Kidney (tissue), 13 donors: ENCODE measurements at regions not wholly inside any gene's neighbourhood (a gene's known extent, or its start where the extent isn't known, plus 50 kb on each side); places are given as distances from the start of the nearest gene placed in this dataset.

Source experiments
- DNase-seq, 5 donors: peaks; one replicate each; pipeline ENCODE4 v3.0.0-alpha.2; 2013 to 2020
- FAIRE-seq: peaks from 2 replicates; lab custom pipeline; 2012; peaks lifted over from hg19 to GRCh38; lab: Jason Lieb, UNC
- H3K27ac ChIP-seq, 2 donors: one replicate each; pipeline ENCODE4 v1.7.0; 2013; ENCODE audit warnings: low read depth in 2 of 2, low read length in 2 of 2, inconsistent platforms in 1 of 2
- H3K27me3 ChIP-seq: one replicate; pipeline ENCODE4 v1.7.1; 2013; ENCODE audit warnings: low read length, inconsistent platforms; ENCODE audit not compliant: control insufficient read depth, insufficient read depth
- H3K36me3 ChIP-seq, 3 donors: one replicate each; pipeline versions ENCODE4 v1.7.0 to v1.7.1; 2013; ENCODE audit warnings: low read length in 3 of 3, control low read depth in 1 of 3, inconsistent platforms in 1 of 3; ENCODE audit not compliant: insufficient read depth in 3 of 3, control insufficient read depth in 2 of 3
- H3K4me1 ChIP-seq, 3 donors: one replicate each; pipeline versions ENCODE4 v1.7.0 to v1.7.1; 2013; ENCODE audit warnings: low read length in 3 of 3, inconsistent platforms in 1 of 3, low read depth in 1 of 3; ENCODE audit not compliant: control insufficient read depth in 2 of 3, insufficient read depth in 2 of 3
- H3K4me3 ChIP-seq, 3 donors: one replicate each; pipeline versions ENCODE4 v1.7.0 to v1.8.1; 2013; ENCODE audit warnings: low read length in 3 of 3, control low read depth in 1 of 3, inconsistent platforms in 1 of 3
- H3K9ac ChIP-seq, 3 donors: one replicate each; pipeline versions ENCODE4 v1.7.0 to v1.7.1; 2013; ENCODE audit warnings: low read length in 3 of 3, control low read depth in 1 of 3, inconsistent platforms in 1 of 3
- H3K9me3 ChIP-seq, 3 donors: one replicate each; pipeline versions ENCODE4 v1.7.0 to v1.7.1; 2013; ENCODE audit warnings: low read length in 3 of 3, control low read depth in 1 of 3, inconsistent platforms in 1 of 3; ENCODE audit not compliant: control insufficient read depth in 2 of 3, insufficient read depth in 1 of 3
- CTCF ChIP-seq: IDR thresholded peaks from 3 replicates; pipeline ENCODE4 v1.5.1; 2012; ENCODE audit warnings: mild to moderate bottlenecking, moderate library complexity, borderline replicate concordance; ENCODE audit not compliant: insufficient read depth; ENCODE audit errors: extremely low read depth
- intact Hi-C: fragments of 100-400 bp; cut with DNase I; formaldehyde crosslinking; loops from one replicate; pipeline ENCODE4 v1.11.1; 2022
- donor health status: control.
- donor health status: control.
- donor health status: control.
- donor health status: control.
- donor health status: control.
- donor health status: DM: yes; HTN: yes; CAD: no.
- donor health status: Normal renal cell carcinoma (clear cell type).

- FAIRE-seq, result no peak
- Histone ChIP-seq H3K27ac (no peak overlapping the region), H3K27me3 (no peaks in the 10 kb centered on the region), H3K9ac (no peak overlapping the region), H3K4me1 (no peaks in the 10 kb centered on the region), H3K4me3 (no peak overlapping the region), H3K9me3 (no peaks in the 10 kb centered on the region), H3K36me3 (no peaks in the 10 kb centered on the region)
- DNase-seq, result peak in 1 of 5 donors; percentile 9
- no peak for TF ChIP-seq CTCF
- intact Hi-C loops, result no loop called here
Observed at GRCh38 chr6:164216368-164216767, 801.9 kb downstream of the QKI start.

GRCh38 chr6:164214066-164214465 is 799.5 kb downstream of the QKI start:
- FAIRE-seq (no peak), DNase-seq (no peak)
- Histone ChIP-seq H3K9me3 (no peaks in the 10 kb centered on the region), H3K27me3 (no peaks in the 10 kb centered on the region), H3K9ac (no peak overlapping the region), H3K36me3 (no peaks in the 10 kb centered on the region), H3K4me3 (no peak overlapping the region), H3K27ac (no peak overlapping the region), H3K4me1 (no peaks in the 10 kb centered on the region)
- TF ChIP-seq CTCF, result no peak
- intact Hi-C loops, result no loop called here

GRCh38 chr6:164211254-164211653 is 796.7 kb downstream of the QKI start:
- Histone ChIP-seq H3K9me3 (no peaks in the 10 kb centered on the region), H3K27ac (no peak overlapping the region), H3K27me3 (no peaks in the 10 kb centered on the region), H3K9ac (no peak overlapping the region), H3K36me3 (no peaks in the 10 kb centered on the region), H3K4me3 (no peak overlapping the region), H3K4me1 (no peaks in the 10 kb centered on the region)
- intact Hi-C loops, result no loop called here
- FAIRE-seq (no peak), DNase-seq (no peak)
- no peak for TF ChIP-seq CTCF

GRCh38 chr6:164210783-164211182 is 796.3 kb downstream of the QKI start:
- DNase-seq (no peak), FAIRE-seq (no peak)

More at GRCh38 chr6:164210783-164211182, 796.3 kb downstream of the QKI start:
- no peak for TF ChIP-seq CTCF
- Histone ChIP-seq H3K4me1 (no peaks in the 10 kb centered on the region), H3K27ac (no peak overlapping the region), H3K36me3 (no peaks in the 10 kb centered on the region), H3K4me3 (no peak overlapping the region), H3K9me3 (no peaks in the 10 kb centered on the region), H3K27me3 (no peaks in the 10 kb centered on the region), H3K9ac (no peak overlapping the region)
- intact Hi-C loops, result no loop called here
